ENCODE measurements at regions not wholly inside any gene's neighbourhood (a gene's known extent, or its start where the extent isn't known, plus 50 kb on each side); places are given as distances from the start of the nearest gene placed in this dataset.

DNA sequence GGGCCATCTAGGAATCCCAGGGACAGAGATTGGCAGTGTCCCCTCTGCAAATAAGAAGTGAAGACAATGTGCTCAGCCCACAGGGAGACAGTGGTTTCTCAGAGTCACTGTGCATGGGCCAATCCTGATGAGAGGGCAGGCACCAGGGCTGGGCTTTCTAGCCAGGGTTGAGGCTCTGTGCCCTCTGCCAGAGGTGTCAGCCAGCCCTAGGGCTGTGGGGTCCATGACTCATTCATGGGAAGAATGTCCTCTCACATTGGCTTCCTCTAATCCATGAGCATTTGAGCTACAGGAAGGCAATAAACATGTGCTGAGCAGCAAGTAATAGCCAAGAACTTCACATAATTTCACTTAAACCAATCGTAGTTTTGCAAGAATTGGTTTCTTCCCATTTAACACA, 482.0 kb upstream of the MGMT start:
- Histone ChIP-seq H3K27me3 (ENCODE audit: control insufficient read depth in 2 of 2, insufficient read depth in 2 of 2, low read length in 2 of 2) (no peaks in the 10 kb centered on the region), H4K20me1 (replicated peaks; ENCODE audit: control insufficient read depth, extremely low read depth, insufficient read depth, low read length) (no peaks in the 10 kb centered on the region), H3K4me3 (replicated peaks in 1 of 3; ENCODE audit: insufficient read depth in 1 of 3, low read depth in 1 of 3, low read length in 3 of 3) (no peak overlapping the region), H3K27ac (ENCODE audit: insufficient read depth, low read depth, low read length) (no peak overlapping the region), H3K4me1 (ENCODE audit: control insufficient read depth, extremely low read depth, insufficient read depth, low read length) (no peaks in the 10 kb centered on the region), H3K4me2 (ENCODE audit: insufficient read depth, low read length) (no peak overlapping the region), H3K79me2 (ENCODE audit: control insufficient read depth, insufficient read depth, low read length) (no peaks in the 10 kb centered on the region), H3K9me3 (replicated peaks; ENCODE audit: control insufficient read depth, insufficient read depth, low read length) (no peaks in the 10 kb centered on the region), H2AFZ (ENCODE audit: low read depth, low read length) (no peak overlapping the region), H3K36me3 (ENCODE audit: control insufficient read depth in 2 of 2, extremely low read depth in 1 of 2, insufficient read depth in 2 of 2, low read length in 2 of 2) (no peaks in the 10 kb centered on the region), H3K9me1 (replicated peaks; ENCODE audit: control insufficient read depth, extremely low read depth, insufficient read depth, low read length) (no peaks in the 10 kb centered on the region), H3K9ac (replicated peaks; ENCODE audit: extremely low read depth, insufficient read depth, low read length) (no peak overlapping the region)
- ChIA-PET CTCF (no interaction called here), POLR2A (no interaction called here)
- DNase-seq (ENCODE audit: low read depth, low spot score) (no peak), FAIRE-seq (no peak)
- intact Hi-C loops (cut with micrococcal nuclease): no loop called here
- dilution Hi-C loops (cut with MboI; ENCODE audit: extremely low pct_ligation_motif_present, low sequenced_read_pairs): no loop called here
- no TSS peak for BruUV-seq (replicated peaks)
- TF ChIP-seq MYC (IDR thresholded peaks at IDR 0.05; ENCODE audit: low read depth, low read length): no peak
- no peak for TF ChIP-seq FOS (IDR thresholded peaks at IDR 0.05; ENCODE audit: borderline replicate concordance, insufficient read depth, low read length)
- no peak for TF ChIP-seq GATA2 (IDR thresholded peaks at IDR 0.05; ENCODE audit: insufficient read depth, insufficient read length, low read depth, low read length)
- TF ChIP-seq CTCF (IDR thresholded peaks at IDR 0.05; ENCODE audit: extremely low read depth in 1 of 2, insufficient read depth in 1 of 2, low read depth in 1 of 2, low read length in 2 of 2): no peak
- no peak for TF ChIP-seq MAX (IDR thresholded peaks at IDR 0.05; ENCODE audit: insufficient read depth, insufficient read length)
- TF ChIP-seq EZH2 (IDR thresholded peaks at IDR 0.05; ENCODE audit: borderline replicate concordance, low read depth, low read length, severe bottlenecking): no peak
- no peak for TF ChIP-seq POLR2A (IDR thresholded peaks at IDR 0.05; ENCODE audit: low read depth, low read length)
- no peak for TF ChIP-seq POLR2AphosphoS5 (IDR thresholded peaks at IDR 0.05; ENCODE audit: insufficient read depth, low read depth, low read length)
- no peak for TF ChIP-seq JUN (IDR thresholded peaks at IDR 0.05; ENCODE audit: borderline replicate concordance, insufficient read depth, insufficient read length, low read depth)
